HUES48 (cell line): ENCODE measurements at regions not wholly inside any gene's neighbourhood (a gene's known extent, or its start where the extent isn't known, plus 50 kb on each side); places are given as distances from the start of the nearest gene placed in this dataset.

Experiments
- H3K27ac ChIP-seq: one replicate; pipeline ENCODE4 v1.7.0; 2013; ENCODE audit warnings: low read depth, low read length, inconsistent platforms
- H3K27me3 ChIP-seq: 2 replicates; pipeline ENCODE4 v1.6.1; 2013; ENCODE audit warnings: mild to moderate bottlenecking, low read length; ENCODE audit not compliant: control insufficient read depth, insufficient read depth
- H3K36me3 ChIP-seq: 2 replicates; pipeline ENCODE4 v1.6.1; 2013; ENCODE audit warnings: low read length; ENCODE audit not compliant: control insufficient read depth, insufficient read depth
- H3K4me1 ChIP-seq: 2 replicates; pipeline ENCODE4 v1.6.1; 2013; ENCODE audit warnings: mild to moderate bottlenecking, low read length; ENCODE audit not compliant: control insufficient read depth, insufficient read depth
- H3K4me3 ChIP-seq: 2 replicates; pipeline ENCODE4 v1.5.1; 2013; ENCODE audit warnings: mild to moderate bottlenecking, low read depth, low read length
- H3K9ac ChIP-seq: 2 replicates; pipeline ENCODE4 v1.6.1; 2013; ENCODE audit warnings: mild to moderate bottlenecking, low read depth, low read length, moderate library complexity
- H3K9me3 ChIP-seq: 2 replicates; pipeline ENCODE4 v1.6.1; 2013; ENCODE audit warnings: low read length; ENCODE audit not compliant: control insufficient read depth, insufficient read depth

DNA sequence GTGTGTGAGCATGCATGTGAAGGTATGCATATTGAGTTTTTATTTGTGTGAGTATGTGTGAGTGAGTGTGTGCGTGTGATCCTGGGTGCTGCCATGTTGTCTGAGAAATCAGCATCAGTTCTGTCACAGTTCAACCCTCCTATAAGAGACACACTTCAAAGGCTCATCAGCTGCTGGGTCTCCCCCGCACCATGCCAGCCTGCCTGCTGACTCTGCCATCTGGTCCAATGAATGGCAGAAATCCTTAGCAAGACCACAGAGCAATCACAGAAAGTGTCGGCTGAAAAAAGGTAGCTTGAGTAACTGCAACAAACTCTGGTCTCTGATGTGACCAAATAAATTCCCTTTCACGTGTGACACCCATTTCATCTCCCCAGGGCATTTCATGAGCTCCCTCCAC, 381.8 kb upstream of the MAF start:
- Histone ChIP-seq H3K27me3 (no peaks in the 10 kb centered on the region), H3K4me3 (no peak overlapping the region), H3K9me3 (no peaks in the 10 kb centered on the region), H3K4me1 (no peaks in the 10 kb centered on the region), H3K9ac (no peak overlapping the region), H3K36me3 (no peaks in the 10 kb centered on the region), H3K27ac (no peak overlapping the region)

DNA sequence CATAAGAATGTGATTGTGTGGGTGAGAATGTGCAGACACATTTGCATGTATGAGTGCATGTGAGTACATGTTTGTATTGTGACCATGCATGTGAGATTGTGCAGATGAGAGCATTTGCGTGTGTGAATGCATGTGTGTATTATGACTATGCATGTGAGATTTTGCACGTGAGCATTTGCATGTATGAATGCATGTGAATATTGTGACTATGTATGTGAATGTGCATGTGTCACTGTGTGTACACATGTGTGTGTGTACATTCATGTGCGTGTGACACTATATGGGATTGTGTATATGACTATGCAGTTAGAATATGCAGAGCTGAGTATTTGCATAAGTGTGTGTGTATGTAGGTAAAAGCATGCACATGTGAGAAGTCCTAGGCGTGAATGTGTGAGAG, 381.3 kb upstream of the MAF start:
- no peak overlapping the region for H3K4me3 ChIP-seq
- no peak overlapping the region for H3K9ac ChIP-seq
- H3K9me3 ChIP-seq: no peaks in the 10 kb centered on the region
- H3K36me3 ChIP-seq: no peaks in the 10 kb centered on the region
- H3K27ac ChIP-seq: no peak overlapping the region
- no peaks in the 10 kb centered on the region for H3K4me1 ChIP-seq
- no peaks in the 10 kb centered on the region for H3K27me3 ChIP-seq

DNA sequence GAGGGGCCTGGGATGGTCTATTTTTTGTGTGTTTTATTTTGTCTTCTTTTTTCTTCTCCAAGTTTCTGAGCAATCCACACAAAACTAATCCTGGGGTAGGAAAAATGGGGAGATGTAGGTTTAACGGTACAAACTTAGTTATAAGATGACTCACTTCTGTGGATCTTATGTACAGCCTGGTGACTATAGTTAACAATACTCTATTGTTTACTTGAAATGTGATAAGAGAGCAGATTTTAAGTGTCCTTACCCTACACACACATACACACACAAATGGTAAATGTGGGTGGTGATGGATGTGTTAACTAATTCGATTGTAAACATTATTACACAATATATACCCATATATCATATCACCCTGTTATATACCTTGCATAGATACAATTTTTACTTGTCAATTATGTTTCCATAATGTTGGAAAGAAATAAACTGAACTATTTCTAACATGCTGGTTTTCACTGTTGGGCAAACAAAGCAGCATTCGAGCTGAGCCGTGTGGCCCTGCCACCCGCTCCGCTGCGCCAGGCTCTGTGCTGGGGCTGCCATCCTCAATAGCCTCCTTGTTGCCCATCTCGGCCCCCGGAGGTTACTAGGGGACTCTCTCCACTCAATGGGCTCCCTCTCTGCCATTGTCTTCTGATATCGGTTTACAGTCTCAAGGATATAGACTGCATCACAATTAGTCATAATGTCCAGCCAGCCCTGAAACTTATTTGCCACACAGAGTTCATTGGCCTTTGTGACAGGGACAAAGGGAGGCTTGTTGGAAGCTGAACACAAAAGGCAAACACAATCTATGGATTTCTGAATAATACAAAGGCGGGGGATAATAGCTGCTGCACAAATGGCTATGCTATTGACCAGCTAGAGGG, 380.3 kb upstream of the MAF start:
- H3K4me3 ChIP-seq: no peak overlapping the region
- H3K27ac ChIP-seq: no peak overlapping the region
- no peak overlapping the region for H3K9ac ChIP-seq
- H3K36me3 ChIP-seq: no peaks in the 10 kb centered on the region
- no peaks in the 10 kb centered on the region for H3K27me3 ChIP-seq
- no peaks in the 10 kb centered on the region for H3K9me3 ChIP-seq
- no peaks in the 10 kb centered on the region for H3K4me1 ChIP-seq

DNA sequence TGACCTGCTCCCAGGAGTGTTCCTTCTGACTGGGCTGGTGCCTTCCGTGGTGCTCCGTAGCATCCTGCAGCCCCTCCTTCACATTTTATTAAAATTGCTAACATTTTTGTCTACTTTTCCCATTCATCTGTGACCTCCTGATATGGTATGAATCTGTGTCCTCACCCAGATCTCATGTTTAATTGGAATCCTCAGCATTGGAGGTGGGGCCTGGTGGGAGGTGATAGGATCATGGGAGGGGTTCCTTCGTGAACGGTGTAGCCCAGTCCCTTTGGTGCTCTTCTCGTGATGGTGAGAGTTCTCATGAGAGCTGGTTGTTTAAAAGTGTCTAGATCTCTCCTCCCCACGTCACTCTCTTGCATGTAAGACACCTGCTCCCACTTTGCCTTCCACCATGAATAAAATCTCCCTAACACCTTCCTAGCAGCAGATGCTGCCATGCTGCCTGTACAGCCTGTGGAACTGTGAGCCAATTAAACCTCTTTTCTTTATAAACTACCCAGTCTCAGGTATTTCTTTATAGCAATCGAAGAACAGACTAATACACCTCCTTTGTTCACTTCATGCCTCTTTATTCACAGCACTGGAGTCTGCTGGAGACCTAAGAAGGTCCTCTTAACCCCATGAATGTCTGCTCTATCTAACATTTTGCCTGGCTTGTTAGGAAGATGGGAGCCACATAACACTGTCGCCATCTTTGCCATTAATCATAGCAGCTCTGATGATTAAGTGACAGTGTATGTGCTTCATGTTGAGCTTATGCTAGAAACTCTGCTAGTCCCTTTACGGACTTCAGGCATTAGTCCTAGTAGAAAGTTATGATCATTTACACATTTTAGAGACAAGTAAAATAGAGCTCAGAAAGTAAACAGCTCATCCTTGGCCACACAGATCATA, 377.7 kb upstream of the MAF start:
- H3K9me3 ChIP-seq: no peaks in the 10 kb centered on the region
- no peak overlapping the region for H3K9ac ChIP-seq
- no peak overlapping the region for H3K27ac ChIP-seq
- H3K36me3 ChIP-seq: no peaks in the 10 kb centered on the region
- no peaks in the 10 kb centered on the region for H3K27me3 ChIP-seq
- no peak overlapping the region for H3K4me3 ChIP-seq
- no peaks in the 10 kb centered on the region for H3K4me1 ChIP-seq

DNA sequence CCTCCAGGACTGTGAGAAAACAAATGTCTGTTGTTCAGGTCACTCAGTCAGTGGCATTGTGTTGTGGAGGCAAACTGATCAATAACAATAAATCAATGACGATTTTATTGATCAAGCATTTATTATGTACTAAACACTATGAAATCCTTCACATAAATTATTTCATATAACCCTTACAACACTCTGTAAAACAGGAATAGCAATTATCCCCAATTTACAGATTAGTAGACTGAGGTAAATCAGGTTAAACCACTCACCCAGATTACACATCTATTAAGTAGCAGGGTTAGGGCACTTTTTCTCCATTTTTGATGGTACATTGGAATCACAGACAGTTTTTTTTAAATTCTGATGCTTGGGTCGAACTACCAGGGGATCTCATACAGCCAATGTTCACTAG, 372.8 kb upstream of the MAF start:
- no peaks in the 10 kb centered on the region for H3K4me1 ChIP-seq
- H3K36me3 ChIP-seq: no peaks in the 10 kb centered on the region
- no peaks in the 10 kb centered on the region for H3K9me3 ChIP-seq
- no peak overlapping the region for H3K9ac ChIP-seq
- no peak overlapping the region for H3K4me3 ChIP-seq
- H3K27ac ChIP-seq: no peak overlapping the region
- no peaks in the 10 kb centered on the region for H3K27me3 ChIP-seq

DNA sequence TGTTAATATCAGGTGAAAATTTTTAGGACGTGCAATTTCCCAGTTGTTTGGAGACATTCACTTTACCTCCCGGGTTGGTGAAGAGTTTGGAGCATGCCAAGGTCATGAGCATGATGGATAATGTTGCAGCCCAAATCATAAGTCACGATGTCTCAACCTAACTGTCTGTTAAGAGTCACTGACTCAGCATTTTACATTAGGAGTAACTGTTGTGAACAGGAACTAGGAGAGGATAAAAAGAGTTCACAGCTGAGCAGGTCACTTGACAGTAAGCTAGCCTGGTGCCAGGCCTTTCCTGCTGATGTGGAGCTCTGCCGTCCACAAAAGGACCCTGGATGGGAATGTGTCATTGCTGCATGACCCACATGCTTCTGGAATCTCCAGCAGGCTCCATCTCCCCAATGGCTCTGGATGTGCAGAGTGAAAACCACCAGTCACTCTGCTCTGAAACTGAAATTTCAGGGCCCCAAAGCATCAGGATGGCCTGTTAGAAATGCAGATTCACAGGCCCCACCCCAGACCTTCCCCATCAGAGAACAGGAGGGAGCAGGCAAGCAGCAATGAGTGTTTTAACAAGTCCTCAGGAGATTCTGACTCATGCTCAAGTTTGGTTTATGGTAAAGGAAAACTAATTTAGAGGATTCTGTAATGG, 371.6 kb upstream of the MAF start:
- Histone ChIP-seq H3K27ac (no peak overlapping the region), H3K36me3 (no peaks in the 10 kb centered on the region), H3K9me3 (no peaks in the 10 kb centered on the region), H3K4me3 (no peak overlapping the region), H3K4me1 (no peaks in the 10 kb centered on the region), H3K9ac (no peak overlapping the region), H3K27me3 (no peaks in the 10 kb centered on the region)

DNA sequence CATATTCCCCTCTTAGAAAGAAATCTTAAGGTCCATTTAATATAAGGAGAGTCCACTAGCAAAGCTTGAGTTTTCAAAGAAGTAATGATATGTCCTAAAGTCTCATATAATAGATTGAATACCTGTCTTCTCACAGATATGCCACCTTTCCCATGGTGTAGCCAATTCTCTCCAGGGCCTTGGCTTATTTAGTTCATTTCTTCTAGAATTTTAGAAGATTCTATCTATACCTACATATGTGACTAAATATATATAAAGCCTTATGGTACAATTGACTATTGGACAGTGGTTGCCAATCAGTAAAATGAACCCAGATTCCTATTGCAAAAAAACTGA, 370.7 kb upstream of the MAF start:
- no peak overlapping the region for H3K27ac ChIP-seq
- no peaks in the 10 kb centered on the region for H3K36me3 ChIP-seq
- H3K27me3 ChIP-seq: no peaks in the 10 kb centered on the region
- no peak overlapping the region for H3K9ac ChIP-seq
- no peaks in the 10 kb centered on the region for H3K9me3 ChIP-seq
- no peaks in the 10 kb centered on the region for H3K4me1 ChIP-seq
- no peak overlapping the region for H3K4me3 ChIP-seq

DNA sequence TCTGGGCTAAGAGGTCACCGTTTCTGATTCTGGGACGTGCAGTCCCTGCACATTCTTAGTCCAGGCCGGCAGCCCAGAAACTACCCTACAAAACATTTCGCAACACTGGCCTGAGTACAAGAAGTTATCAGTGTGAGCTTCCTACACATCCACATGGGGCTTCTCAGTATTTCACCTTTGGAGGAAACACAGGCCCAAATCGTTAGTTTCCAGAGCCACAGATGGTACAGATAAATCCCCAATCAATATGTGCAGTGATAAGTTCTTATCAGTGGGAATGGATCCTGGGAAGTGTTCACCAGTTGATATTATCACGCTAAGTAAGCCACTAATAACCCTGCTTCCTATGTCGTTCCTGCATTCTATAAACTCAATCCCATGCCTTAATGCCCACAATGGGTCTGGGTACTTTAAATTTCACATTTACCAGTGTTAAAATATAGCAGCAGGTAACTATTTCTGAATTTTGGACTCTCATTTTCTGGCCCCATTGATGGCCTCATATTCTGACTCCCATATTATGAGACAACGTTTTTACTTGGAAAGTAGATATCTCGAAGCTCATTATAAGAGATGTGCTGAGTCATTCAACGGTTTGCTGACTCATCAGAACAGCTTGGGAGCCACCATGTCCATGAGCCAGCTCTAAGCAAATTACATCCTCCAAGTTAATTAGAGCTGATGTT, 370.2 kb upstream of the MAF start:
- Histone ChIP-seq H3K4me3 (no peak overlapping the region), H3K27me3 (no peaks in the 10 kb centered on the region), H3K36me3 (no peaks in the 10 kb centered on the region), H3K4me1 (no peaks in the 10 kb centered on the region), H3K9me3 (no peaks in the 10 kb centered on the region), H3K27ac (no peak overlapping the region), H3K9ac (no peak overlapping the region)

DNA sequence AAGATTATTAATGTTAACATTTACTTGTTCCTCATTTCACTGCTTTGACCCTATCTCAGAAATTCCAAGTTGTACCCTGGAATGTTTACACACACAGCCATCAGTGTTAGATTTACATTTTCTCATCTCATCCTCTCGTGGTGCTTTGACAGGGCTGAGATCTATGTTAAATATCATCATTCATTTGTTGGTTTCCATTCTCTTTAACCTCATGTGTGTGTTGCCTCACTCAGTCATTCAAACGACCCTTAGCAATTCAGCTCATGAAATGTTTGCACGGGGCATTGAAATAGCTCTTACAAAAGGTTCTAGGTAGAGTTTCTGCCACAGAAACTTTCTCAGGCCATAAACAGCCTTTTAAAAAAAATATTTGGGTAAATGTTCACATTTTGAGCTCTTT, 369.6 kb upstream of the MAF start:
- Histone ChIP-seq H3K36me3 (no peaks in the 10 kb centered on the region), H3K9me3 (no peaks in the 10 kb centered on the region), H3K27me3 (no peaks in the 10 kb centered on the region), H3K4me3 (no peak overlapping the region), H3K27ac (no peak overlapping the region), H3K9ac (no peak overlapping the region), H3K4me1 (no peaks in the 10 kb centered on the region)

DNA sequence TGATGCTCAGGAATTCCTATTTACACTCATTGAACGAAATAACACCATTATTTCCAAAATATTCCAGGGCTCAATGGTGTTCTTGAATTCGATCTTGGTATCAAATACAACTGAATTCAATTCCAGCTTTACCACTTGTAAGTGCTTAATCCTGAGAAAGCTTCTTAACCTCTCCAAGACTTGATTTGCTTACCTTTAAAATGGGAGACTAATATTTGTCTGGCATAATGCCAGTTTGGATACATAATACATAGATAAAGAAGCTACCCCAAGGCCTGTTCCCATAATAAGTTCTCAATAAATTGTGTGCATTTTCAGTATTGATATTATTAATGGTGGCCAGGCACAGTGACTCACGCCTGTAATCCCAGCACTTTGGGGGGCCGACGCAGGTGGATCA, 368.9 kb upstream of the MAF start:
- H3K9ac ChIP-seq: no peak overlapping the region
- H3K27me3 ChIP-seq: no peaks in the 10 kb centered on the region
- no peaks in the 10 kb centered on the region for H3K36me3 ChIP-seq
- no peaks in the 10 kb centered on the region for H3K9me3 ChIP-seq
- H3K4me3 ChIP-seq: no peak overlapping the region
- no peak overlapping the region for H3K27ac ChIP-seq
- no peaks in the 10 kb centered on the region for H3K4me1 ChIP-seq
